ENCODE measurements at regions not wholly inside any gene's neighbourhood (a gene's known extent, or its start where the extent isn't known, plus 50 kb on each side); places are given as distances from the start of the nearest gene placed in this dataset.

DNA sequence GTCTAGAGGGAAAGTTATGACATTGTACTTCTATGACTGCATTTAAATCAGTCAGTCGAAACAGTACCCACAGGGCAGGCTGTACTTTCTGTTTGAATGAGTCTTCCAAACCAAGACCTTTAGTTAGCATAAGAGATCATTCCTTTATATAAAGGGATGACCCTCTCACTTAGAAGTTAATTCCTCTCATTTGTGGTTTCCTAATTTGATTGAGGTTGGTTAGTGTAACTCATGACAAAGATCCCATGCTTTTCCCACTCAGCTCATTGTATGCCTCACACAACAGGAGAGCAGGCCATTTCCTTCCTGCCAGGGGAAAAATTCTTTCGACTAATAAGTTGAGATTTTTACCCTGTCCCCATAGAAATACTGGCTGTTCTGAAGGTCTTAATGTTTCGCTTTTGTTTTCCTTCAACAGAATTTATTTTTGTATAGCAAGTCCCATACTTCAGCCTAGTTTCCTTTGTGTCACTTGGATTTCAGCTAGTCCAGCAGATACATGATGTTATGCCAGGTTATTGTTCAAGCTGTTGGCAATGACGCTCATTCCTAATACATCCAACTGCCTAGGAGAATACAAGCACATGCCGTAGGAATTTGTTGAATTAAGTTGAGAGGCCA is 500.7 kb downstream of the SPATA31D1 start (continued):
- TF ChIP-seq CBFB (CRISPR knock-in tag; IDR thresholded peaks at IDR 0.05) (no peak), WHSC1 (IDR thresholded peaks at IDR 0.05; ENCODE audit: low read length) (no peak)

DNA sequence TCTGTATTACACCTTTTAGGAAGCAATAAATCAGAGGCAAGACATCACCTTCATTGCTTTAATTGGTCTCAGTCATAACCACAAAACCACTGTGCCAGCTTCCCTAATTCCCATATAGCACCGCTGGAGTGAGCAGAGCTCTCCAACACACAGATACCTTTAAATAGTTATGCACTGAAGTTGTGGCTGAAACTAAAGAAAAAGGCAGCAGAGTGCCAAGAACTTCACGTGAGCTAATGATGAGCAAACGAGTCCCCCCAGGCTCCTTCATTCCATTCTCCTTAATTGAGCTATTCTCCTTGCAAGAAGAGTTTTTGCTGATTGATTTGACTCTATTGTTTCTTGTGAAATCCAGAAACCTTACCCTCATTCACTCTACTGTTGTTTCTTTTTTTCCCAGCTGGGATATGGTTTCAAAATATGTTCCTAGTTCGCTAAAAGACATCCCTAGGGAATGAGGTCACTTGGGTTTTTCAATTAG is 501.5 kb downstream of the SPATA31D1 start:
- POLR2A ChIA-PET: no interaction called here
- CTCF ChIA-PET (ENCODE audit: low intra/inter-chr PET ratio): no interaction called here
- Histone ChIP-seq H3K36me3 (ENCODE audit: control insufficient read depth, insufficient read depth, low read length) (no peaks in the 10 kb centered on the region), H3K4me2 (ENCODE audit: insufficient read depth, low read length) (no peak overlapping the region), H3K9me1 (ENCODE audit: control insufficient read depth, insufficient read depth, low read length) (no peaks in the 10 kb centered on the region), H3K9ac (ENCODE audit: insufficient read depth in 1 of 2, low read depth in 2 of 2, low read length in 2 of 2) (no peak overlapping the region), H3K9me3 (replicated peaks; ENCODE audit: control insufficient read depth, insufficient read depth, low read depth, low read length) (no peaks in the 10 kb centered on the region), H4K20me1 (replicated peaks; ENCODE audit: control insufficient read depth, insufficient read depth, low read length) (no peaks in the 10 kb centered on the region), H3K4me3 (no peak overlapping the region), H3K4me1 (replicated peaks in 1 of 2; ENCODE audit: control insufficient read depth in 2 of 2, insufficient read depth in 2 of 2, low read length in 2 of 2) (no peaks in the 10 kb centered on the region), H3K79me2 (ENCODE audit: control insufficient read depth, insufficient read depth, low read length) (no peaks in the 10 kb centered on the region), H3K27ac (ENCODE audit: extremely low read depth, low read depth, low read length) (no peak overlapping the region), H3K27me3 (ENCODE audit: control insufficient read depth in 2 of 2, insufficient read depth in 2 of 2, low read length in 2 of 2) (no peaks in the 10 kb centered on the region), H2AFZ (ENCODE audit: low read depth, low read length) (no peak overlapping the region)
- intact Hi-C loops (cut with micrococcal nuclease) (no loop called here), in situ Hi-C loops (cut with MboI) (no loop called here)
- WGBS (ENCODE audit: insufficient coverage, low coverage, missing lambda C conversion rate): 0% methylated on average over 4 of the region's 4 CpGs
- ATAC-seq (no peak), DNase-seq (ENCODE audit: extremely low read depth in 1 of 4, low spot score in 3 of 4) (no peak), FAIRE-seq (no peak)
- no TSS peak for BruUV-seq (replicated peaks)
- no peak for TF ChIP-seq EZH2 (IDR thresholded peaks at IDR 0.05; ENCODE audit: borderline replicate concordance, low read depth, low read length)
- TF ChIP-seq, protein P1, sequence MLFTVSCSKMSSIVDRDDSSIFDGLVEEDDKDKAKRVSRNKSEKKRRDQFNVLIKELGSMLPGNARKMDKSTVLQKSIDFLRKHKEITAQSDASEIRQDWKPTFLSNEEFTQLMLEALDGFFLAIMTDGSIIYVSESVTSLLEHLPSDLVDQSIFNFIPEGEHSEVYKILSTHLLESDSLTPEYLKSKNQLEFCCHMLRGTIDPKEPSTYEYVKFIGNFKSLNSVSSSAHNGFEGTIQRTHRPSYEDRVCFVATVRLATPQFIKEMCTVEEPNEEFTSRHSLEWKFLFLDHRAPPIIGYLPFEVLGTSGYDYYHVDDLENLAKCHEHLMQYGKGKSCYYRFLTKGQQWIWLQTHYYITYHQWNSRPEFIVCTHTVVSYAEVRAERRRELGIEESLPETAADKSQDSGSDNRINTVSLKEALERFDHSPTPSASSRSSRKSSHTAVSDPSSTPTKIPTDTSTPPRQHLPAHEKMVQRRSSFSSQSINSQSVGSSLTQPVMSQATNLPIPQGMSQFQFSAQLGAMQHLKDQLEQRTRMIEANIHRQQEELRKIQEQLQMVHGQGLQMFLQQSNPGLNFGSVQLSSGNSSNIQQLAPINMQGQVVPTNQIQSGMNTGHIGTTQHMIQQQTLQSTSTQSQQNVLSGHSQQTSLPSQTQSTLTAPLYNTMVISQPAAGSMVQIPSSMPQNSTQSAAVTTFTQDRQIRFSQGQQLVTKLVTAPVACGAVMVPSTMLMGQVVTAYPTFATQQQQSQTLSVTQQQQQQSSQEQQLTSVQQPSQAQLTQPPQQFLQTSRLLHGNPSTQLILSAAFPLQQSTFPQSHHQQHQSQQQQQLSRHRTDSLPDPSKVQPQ (CRISPR knock-in tag; IDR thresholded peaks at IDR 0.05; ENCODE audit: borderline replicate concordance): no peak
- TF ChIP-seq, protein P2, sequence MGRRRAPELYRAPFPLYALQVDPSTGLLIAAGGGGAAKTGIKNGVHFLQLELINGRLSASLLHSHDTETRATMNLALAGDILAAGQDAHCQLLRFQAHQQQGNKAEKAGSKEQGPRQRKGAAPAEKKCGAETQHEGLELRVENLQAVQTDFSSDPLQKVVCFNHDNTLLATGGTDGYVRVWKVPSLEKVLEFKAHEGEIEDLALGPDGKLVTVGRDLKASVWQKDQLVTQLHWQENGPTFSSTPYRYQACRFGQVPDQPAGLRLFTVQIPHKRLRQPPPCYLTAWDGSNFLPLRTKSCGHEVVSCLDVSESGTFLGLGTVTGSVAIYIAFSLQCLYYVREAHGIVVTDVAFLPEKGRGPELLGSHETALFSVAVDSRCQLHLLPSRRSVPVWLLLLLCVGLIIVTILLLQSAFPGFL (CRISPR knock-in tag; IDR thresholded peaks at IDR 0.05): no peak
- no peak for TF ChIP-seq RBM15 (IDR thresholded peaks at IDR 0.05; ENCODE audit: insufficient read depth, low read length)
- TF ChIP-seq ZNF354B (CRISPR knock-in tag; IDR thresholded peaks at IDR 0.05): no peak
- TF ChIP-seq ZNF551 (CRISPR knock-in tag; IDR thresholded peaks at IDR 0.05): no peak
- TF ChIP-seq MCM3 (IDR thresholded peaks at IDR 0.05): no peak
- TF ChIP-seq, protein P3, sequence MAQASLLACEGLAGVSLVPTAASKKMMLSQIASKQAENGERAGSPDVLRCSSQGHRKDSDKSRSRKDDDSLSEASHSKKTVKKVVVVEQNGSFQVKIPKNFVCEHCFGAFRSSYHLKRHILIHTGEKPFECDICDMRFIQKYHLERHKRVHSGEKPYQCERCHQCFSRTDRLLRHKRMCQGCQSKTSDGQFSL (CRISPR knock-in tag; IDR thresholded peaks at IDR 0.05): no peak
- TF ChIP-seq, protein P3 (tag; IDR thresholded peaks at IDR 0.05): no peak
- TF ChIP-seq, protein P4, sequence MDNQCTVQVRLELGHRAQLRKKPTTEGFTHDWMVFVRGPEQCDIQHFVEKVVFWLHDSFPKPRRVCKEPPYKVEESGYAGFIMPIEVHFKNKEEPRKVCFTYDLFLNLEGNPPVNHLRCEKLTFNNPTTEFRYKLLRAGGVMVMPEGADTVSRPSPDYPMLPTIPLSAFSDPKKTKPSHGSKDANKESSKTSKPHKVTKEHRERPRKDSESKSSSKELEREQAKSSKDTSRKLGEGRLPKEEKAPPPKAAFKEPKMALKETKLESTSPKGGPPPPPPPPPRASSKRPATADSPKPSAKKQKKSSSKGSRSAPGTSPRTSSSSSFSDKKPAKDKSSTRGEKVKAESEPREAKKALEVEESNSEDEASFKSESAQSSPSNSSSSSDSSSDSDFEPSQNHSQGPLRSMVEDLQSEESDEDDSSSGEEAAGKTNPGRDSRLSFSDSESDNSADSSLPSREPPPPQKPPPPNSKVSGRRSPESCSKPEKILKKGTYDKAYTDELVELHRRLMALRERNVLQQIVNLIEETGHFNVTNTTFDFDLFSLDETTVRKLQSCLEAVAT (IDR thresholded peaks at IDR 0.05): no peak
- TF ChIP-seq MCM5 (IDR thresholded peaks at IDR 0.05; ENCODE audit: low read depth): no peak
- TF ChIP-seq XRCC4 (IDR thresholded peaks at IDR 0.05; ENCODE audit: extremely low read depth, insufficient read depth, insufficient read length): no peak
- no peak for TF ChIP-seq SRSF3 (IDR thresholded peaks at IDR 0.05; ENCODE audit: insufficient read depth, low read length)
- TF ChIP-seq PRMT5 (CRISPR knock-in tag; IDR thresholded peaks at IDR 0.05): no peak

Data from K562 (cell line).